Endothelial cell of umbilical vein (primary cell): ENCODE measurements at regions not wholly inside any gene's neighbourhood (a gene's known extent, or its start where the extent isn't known, plus 50 kb on each side); places are given as distances from the start of the nearest gene placed in this dataset.

Experiments
- BruUV-seq: library from RNA; stranded (reverse); fragments of 400-500 nt; replicated peaks from 2 replicates; lab custom pipeline; 2021; lab: Mats Ljungman, UMichigan
- CTCF ChIA-PET: fragments of 300-600, 350-600 bp; sonication (Branson Sonifier 250); formaldehyde crosslinking; loops from one replicate; lab custom pipeline; 2021; ENCODE audit warnings: antibody characterized with exemption, inconsistent platforms; lab: Charles Lee
- POLR2A ChIA-PET: fragments of 300-600, 350-600 bp; sonication (Branson Sonifier 250); formaldehyde crosslinking; loops from one replicate; lab custom pipeline; 2021; ENCODE audit warnings: antibody characterized with exemption, inconsistent platforms; lab: Charles Lee
- DNase-seq: peaks from one replicate; pipeline ENCODE4 v3.0.0-alpha.2; 2011; ENCODE audit warnings: low read depth, low spot score
- FAIRE-seq: peaks from 2 replicates; lab custom pipeline; 2011; peaks lifted over from hg19 to GRCh38; lab: Jason Lieb, UNC
- H2AFZ ChIP-seq: 2 replicates; pipeline ENCODE4 v1.6.0; 2012; ENCODE audit warnings: low read depth, low read length, control low read depth, inconsistent platforms
- H3K27ac ChIP-seq: 2 replicates; pipeline ENCODE4 v1.5.1; 2011; ENCODE audit warnings: low read depth, mild to moderate bottlenecking, control low read depth, low read length, moderate library complexity; ENCODE audit not compliant: insufficient read depth
- H3K27me3 ChIP-seq, 2 experiments: 2 replicates each; pipeline versions ENCODE4 v1.6.0 to v1.6.1; 2011; ENCODE audit warnings: low read length in 2 of 2, mixed read lengths in 1 of 2; ENCODE audit not compliant: control insufficient read depth in 2 of 2, insufficient read depth in 2 of 2
- H3K36me3 ChIP-seq, 2 experiments: 2 replicates in 1 of 2; 3 replicates in 1 of 2; pipeline ENCODE4 v1.5.1; 2011; ENCODE audit warnings: low read length in 2 of 2, mild to moderate bottlenecking in 1 of 2, moderate library complexity in 1 of 2; ENCODE audit not compliant: control insufficient read depth in 2 of 2, insufficient read depth in 2 of 2; ENCODE audit errors: extremely low read depth in 1 of 2
- H3K4me1 ChIP-seq: 3 replicates; pipeline ENCODE4 v1.5.1; 2011; ENCODE audit warnings: mild to moderate bottlenecking, low read length; ENCODE audit not compliant: control insufficient read depth, insufficient read depth; ENCODE audit errors: extremely low read depth
- H3K4me2 ChIP-seq: 2 replicates; pipeline ENCODE4 v1.6.1; 2011; ENCODE audit warnings: low read length, control low read depth, mixed read lengths; ENCODE audit not compliant: insufficient read depth
- H3K4me3 ChIP-seq, 3 experiments: fragments of 200-600 bp in 1 of 3; sonication (generic), shearing (Covaris generic) in 1 of 3; replicated peaks in 1 of 3; 2 replicates each; pipeline ENCODE4 v1.5.1; 2011 to 2016; ENCODE audit warnings: control low read depth in 3 of 3, low read length in 3 of 3, mild to moderate bottlenecking in 2 of 3, inconsistent platforms in 1 of 3, low read depth in 1 of 3, moderate library complexity in 1 of 3; ENCODE audit not compliant: insufficient read depth in 1 of 3
- H3K79me2 ChIP-seq: 2 replicates; pipeline ENCODE4 v1.6.0; 2012; ENCODE audit warnings: low read length, inconsistent platforms; ENCODE audit not compliant: control insufficient read depth, insufficient read depth
- H3K9ac ChIP-seq: replicated peaks from 2 replicates; pipeline ENCODE3; 2011; ENCODE audit warnings: low read length, control low read depth; ENCODE audit not compliant: insufficient read depth; ENCODE audit errors: extremely low read depth
- H3K9me1 ChIP-seq: replicated peaks from 3 replicates; pipeline ENCODE4 v1.6.0; 2011; ENCODE audit warnings: mild to moderate bottlenecking, low read length; ENCODE audit not compliant: control insufficient read depth, insufficient read depth; ENCODE audit errors: extremely low read depth
- H3K9me3 ChIP-seq: replicated peaks from 2 replicates; pipeline ENCODE4 v1.5.1; 2012; ENCODE audit warnings: low read length, inconsistent platforms; ENCODE audit not compliant: control insufficient read depth, insufficient read depth
- H4K20me1 ChIP-seq: replicated peaks from 2 replicates; pipeline ENCODE3; 2011; ENCODE audit warnings: mild to moderate bottlenecking, low read length; ENCODE audit not compliant: control insufficient read depth, insufficient read depth; ENCODE audit errors: extremely low read depth
- CTCF ChIP-seq, 2 donors: IDR thresholded peaks; 1 replicate in 1 of 2; 2 replicates in 1 of 2; pipeline ENCODE4 v1.5.1; 2011; ENCODE audit warnings: low read length in 2 of 2, mild to moderate bottlenecking in 2 of 2, moderate library complexity in 2 of 2, control low read depth in 1 of 2, inconsistent platforms in 1 of 2, low read depth in 1 of 2; ENCODE audit not compliant: insufficient read depth in 1 of 2; ENCODE audit errors: extremely low read depth in 1 of 2
- EZH2 ChIP-seq: IDR thresholded peaks from 2 replicates; pipeline ENCODE4 v1.6.1; 2012; ENCODE audit warnings: borderline replicate concordance, low read depth, mild to moderate bottlenecking, moderate library complexity, low read length, inconsistent platforms; ENCODE audit not compliant: severe bottlenecking
- FOS ChIP-seq: IDR thresholded peaks from 2 replicates; pipeline ENCODE4 v1.6.1; 2011; ENCODE audit warnings: mild to moderate bottlenecking, low read length, moderate library complexity, borderline replicate concordance; ENCODE audit not compliant: insufficient read depth
- GATA2 ChIP-seq: IDR thresholded peaks from 2 replicates; pipeline ENCODE4 v1.7.0; 2011; ENCODE audit warnings: low read depth, mild to moderate bottlenecking, moderate library complexity, mixed read lengths, low read length; ENCODE audit not compliant: insufficient read length, insufficient read depth
- JUN ChIP-seq: IDR thresholded peaks from 2 replicates; pipeline ENCODE4 v1.6.1; 2011; ENCODE audit warnings: borderline replicate concordance, low read depth; ENCODE audit not compliant: insufficient read length, insufficient read depth
- MYC ChIP-seq: IDR thresholded peaks from one replicate; pipeline ENCODE4 v1.6.1; 2011; ENCODE audit warnings: mild to moderate bottlenecking, low read depth, low read length
- POLR2A ChIP-seq: IDR thresholded peaks from 2 replicates; pipeline ENCODE4 v1.6.1; 2012; ENCODE audit warnings: low read depth, mild to moderate bottlenecking, control low read depth, low read length
- POLR2AphosphoS5 ChIP-seq: IDR thresholded peaks from 2 replicates; pipeline ENCODE4 v1.6.1; 2012; ENCODE audit warnings: low read depth, mild to moderate bottlenecking, control low read depth, low read length, moderate library complexity; ENCODE audit not compliant: insufficient read depth
- dilution Hi-C: fragments of 300-500 bp; cut with MboI; formaldehyde crosslinking; loops from one replicate; pipeline ENCODE4 v1.15.0; 2019; ENCODE audit warnings: low sequenced_read_pairs; ENCODE audit not compliant: extremely low pct_ligation_motif_present
- intact Hi-C: fragments of 100-400 bp; cut with micrococcal nuclease; formaldehyde crosslinking; loops from one replicate; pipeline ENCODE4 v1.10.0; 2022
- TF ChIP-seq, protein P1 (sequence below): IDR thresholded peaks from 2 replicates; pipeline ENCODE4 v1.6.1; 2011; ENCODE audit not compliant: insufficient read depth, insufficient read length

DNA sequence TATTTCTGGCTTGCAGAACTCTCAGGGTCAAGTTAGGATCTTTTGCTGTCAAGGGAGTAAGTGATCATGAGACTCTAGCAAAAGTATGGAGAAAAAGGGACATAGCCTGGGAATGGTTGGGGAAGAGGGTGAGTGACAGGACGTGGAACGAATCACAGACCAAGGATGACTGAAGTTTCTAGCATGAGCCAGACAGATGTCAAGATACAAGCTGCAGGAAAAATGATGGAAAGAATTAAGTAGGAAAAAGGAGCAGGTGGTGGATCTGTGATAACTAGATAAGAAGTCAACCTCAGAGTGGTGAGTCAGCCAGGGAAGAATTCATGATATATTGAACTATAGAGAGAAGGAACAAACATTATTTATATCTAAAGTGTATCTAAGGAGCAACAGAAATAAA is 159.8 kb upstream of the SYNDIG1 start:
- no peak overlapping the region for H3K4me3 ChIP-seq
- TF ChIP-seq JUN (no peak), POLR2A (no peak), MYC (no peak), POLR2AphosphoS5 (no peak), GATA2 (no peak), CTCF (IDR thresholded peaks at IDR 0.05; ENCODE audit: extremely low read depth in 1 of 2, insufficient read depth in 1 of 2, low read depth in 1 of 2, low read length in 2 of 2) (no peak), FOS (no peak), EZH2 (no peak)
- TF ChIP-seq, protein P1, sequence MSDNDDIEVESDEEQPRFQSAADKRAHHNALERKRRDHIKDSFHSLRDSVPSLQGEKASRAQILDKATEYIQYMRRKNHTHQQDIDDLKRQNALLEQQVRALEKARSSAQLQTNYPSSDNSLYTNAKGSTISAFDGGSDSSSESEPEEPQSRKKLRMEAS = no peak
- H3K9me3 ChIP-seq = no peaks in the 10 kb centered on the region
- FAIRE-seq (no peak), DNase-seq (no peak)
- intact Hi-C loops (no loop called here), dilution Hi-C loops (no loop called here)
- BruUV-seq = no TSS peak
- no peaks in the 10 kb centered on the region for H3K27me3 ChIP-seq
- H3K79me2 ChIP-seq = no peaks in the 10 kb centered on the region
- H3K36me3 ChIP-seq = no peaks in the 10 kb centered on the region
- CTCF ChIA-PET = no interaction called here
- POLR2A ChIA-PET = no interaction called here
- H3K4me2 ChIP-seq = no peak overlapping the region
- H3K27ac ChIP-seq = no peak overlapping the region
- no peaks in the 10 kb centered on the region for H3K4me1 ChIP-seq
- H2AFZ ChIP-seq = no peak overlapping the region
- H3K9me1 ChIP-seq = no peaks in the 10 kb centered on the region
- no peak overlapping the region for H3K9ac ChIP-seq
- no peaks in the 10 kb centered on the region for H4K20me1 ChIP-seq
